Caco-2 (cell line): ENCODE measurements at regions not wholly inside any gene's neighbourhood (a gene's known extent, or its start where the extent isn't known, plus 50 kb on each side); places are given as distances from the start of the nearest gene placed in this dataset.

Source experiments
- BruUV-seq: library from RNA; stranded (reverse); fragments of 400-500 nt; replicated peaks from 2 replicates; lab custom pipeline; 2021; lab: Mats Ljungman, UMichigan
- CTCF ChIA-PET: fragments of 300-600 bp; sonication (Branson Sonifier 250); formaldehyde crosslinking; loops from one replicate; lab custom pipeline; 2022; ENCODE audit warnings: antibody characterized with exemption; lab: Charles Lee
- POLR2A ChIA-PET: fragments of 300-600 bp; sonication (Branson Sonifier 250); formaldehyde crosslinking; loops from one replicate; lab custom pipeline; 2022; ENCODE audit warnings: antibody characterized with exemption; lab: Charles Lee
- DNase-seq, 2 experiments: peaks; one replicate each; pipeline versions ENCODE4 v3.0.0 to v3.0.0-alpha.2; 2020 to 2022
- H3K27me3 ChIP-seq: replicated peaks from 2 replicates; pipeline ENCODE4 v1.6.0; 2011; ENCODE audit warnings: low read length; ENCODE audit not compliant: control insufficient read depth, insufficient read depth
- H3K36me3 ChIP-seq: 2 replicates; pipeline ENCODE4 v1.5.1; 2011; ENCODE audit warnings: low read length; ENCODE audit not compliant: control insufficient read depth, insufficient read depth
- H3K4me1 ChIP-seq: fragments of 250-450 bp; sonication (Bioruptor Pico); 2 replicates; pipeline ENCODE4 v1.5.1; 2020; ENCODE audit warnings: mild to moderate bottlenecking
- H3K4me3 ChIP-seq: 2 replicates; pipeline ENCODE4 v1.5.1; 2011; ENCODE audit warnings: low read depth, mild to moderate bottlenecking, control low read depth, low read length
- H3K9me3 ChIP-seq: fragments of 250-450 bp; sonication (Bioruptor Pico); 2 replicates; pipeline ENCODE4 v1.5.1; 2020; ENCODE audit warnings: mild to moderate bottlenecking, moderate library complexity
- H3K27ac Mint-ChIP-seq: one replicate; pipeline ENCODE4 v1.8.0; 2022; ENCODE audit warnings: mixed read lengths; ENCODE audit not compliant: unreplicated experiment
- H3K27me3 Mint-ChIP-seq: one replicate; pipeline ENCODE4 v1.8.0; 2022; ENCODE audit warnings: mixed read lengths; ENCODE audit not compliant: insufficient read depth, unreplicated experiment
- H3K36me3 Mint-ChIP-seq: one replicate; pipeline ENCODE4 v1.8.0; 2022; ENCODE audit warnings: mild to moderate bottlenecking, mixed read lengths; ENCODE audit not compliant: insufficient read depth, unreplicated experiment
- H3K4me1 Mint-ChIP-seq: one replicate; pipeline ENCODE4 v1.8.0; 2022; ENCODE audit warnings: low read depth, mixed read lengths; ENCODE audit not compliant: unreplicated experiment
- H3K4me3 Mint-ChIP-seq: one replicate; pipeline ENCODE4 v1.8.0; 2022; ENCODE audit warnings: mild to moderate bottlenecking, moderate library complexity, mixed read lengths; ENCODE audit not compliant: unreplicated experiment
- H3K9me3 Mint-ChIP-seq: one replicate; pipeline ENCODE4 v1.8.0; 2022; ENCODE audit warnings: mixed read lengths; ENCODE audit not compliant: unreplicated experiment
- intact Hi-C: fragments of 100-400 bp; cut with micrococcal nuclease; formaldehyde crosslinking; loops from one replicate; pipeline ENCODE4 v1.10.0; 2022; ENCODE audit not compliant: unreplicated experiment
- TF ChIP-seq, protein P1 (sequence below), 2 experiments: fragments of 200-600 bp in 1 of 2; IDR thresholded peaks; 1 replicate in 1 of 2; 2 replicates in 1 of 2; pipeline versions ENCODE4 v1.5.1 to v1.8.0; 2011 to 2022; ENCODE audit warnings: antibody characterized with exemption in 1 of 2, control low read depth in 1 of 2, inconsistent platforms in 1 of 2, low read depth in 1 of 2, low read length in 1 of 2, mild to moderate bottlenecking in 1 of 2, moderate library complexity in 1 of 2; ENCODE audit not compliant: insufficient read depth in 1 of 2, severe bottlenecking in 1 of 2, unreplicated experiment in 1 of 2

DNA sequence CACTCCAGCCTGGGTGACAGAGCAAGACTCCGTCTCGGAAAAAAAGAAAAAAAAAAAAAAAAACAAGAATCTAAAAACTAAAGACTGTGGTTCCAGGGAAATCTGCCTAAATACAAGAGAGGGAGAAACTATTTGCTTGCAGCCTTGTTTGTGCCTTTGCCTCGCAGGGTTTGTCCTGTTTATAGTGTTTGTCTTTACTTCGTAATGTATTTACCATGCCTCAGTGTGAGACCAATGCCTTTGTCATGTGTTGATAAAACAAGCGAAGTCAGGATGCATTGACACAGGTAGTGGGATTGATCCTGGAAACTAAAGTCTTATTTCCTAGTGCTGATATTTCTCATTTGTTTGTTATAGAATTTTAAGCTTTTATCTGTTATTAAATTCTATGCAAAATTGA, 199.0 kb downstream of the EXOC5 start:
- intact Hi-C loops, result loop anchor here (10.0 kb wide), 2 partner anchors 195 to 225 kb away; no protein-coding TSS in a partner anchor
- ChIA-PET POLR2A (no interaction called here), CTCF (no interaction called here)
- Mint-ChIP-seq H3K27ac (no peak overlapping the region), H3K9me3 (no peaks in the 10 kb centered on the region), H3K27me3 (peaks cover under 1% of the 10 kb centered on the region), H3K4me3 (no peak overlapping the region), H3K4me1 (peaks cover 7% of the 10 kb centered on the region), H3K36me3 (no peaks in the 10 kb centered on the region)
- Histone ChIP-seq H3K36me3 (no peaks in the 10 kb centered on the region), H3K9me3 (no peaks in the 10 kb centered on the region), H3K4me1 (no peaks in the 10 kb centered on the region), H3K4me3 (no peak overlapping the region), H3K27me3 (no peaks in the 10 kb centered on the region)
- DNase-seq, result no peak
- TF ChIP-seq, protein P1, sequence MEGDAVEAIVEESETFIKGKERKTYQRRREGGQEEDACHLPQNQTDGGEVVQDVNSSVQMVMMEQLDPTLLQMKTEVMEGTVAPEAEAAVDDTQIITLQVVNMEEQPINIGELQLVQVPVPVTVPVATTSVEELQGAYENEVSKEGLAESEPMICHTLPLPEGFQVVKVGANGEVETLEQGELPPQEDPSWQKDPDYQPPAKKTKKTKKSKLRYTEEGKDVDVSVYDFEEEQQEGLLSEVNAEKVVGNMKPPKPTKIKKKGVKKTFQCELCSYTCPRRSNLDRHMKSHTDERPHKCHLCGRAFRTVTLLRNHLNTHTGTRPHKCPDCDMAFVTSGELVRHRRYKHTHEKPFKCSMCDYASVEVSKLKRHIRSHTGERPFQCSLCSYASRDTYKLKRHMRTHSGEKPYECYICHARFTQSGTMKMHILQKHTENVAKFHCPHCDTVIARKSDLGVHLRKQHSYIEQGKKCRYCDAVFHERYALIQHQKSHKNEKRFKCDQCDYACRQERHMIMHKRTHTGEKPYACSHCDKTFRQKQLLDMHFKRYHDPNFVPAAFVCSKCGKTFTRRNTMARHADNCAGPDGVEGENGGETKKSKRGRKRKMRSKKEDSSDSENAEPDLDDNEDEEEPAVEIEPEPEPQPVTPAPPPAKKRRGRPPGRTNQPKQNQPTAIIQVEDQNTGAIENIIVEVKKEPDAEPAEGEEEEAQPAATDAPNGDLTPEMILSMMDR (IDR thresholded peaks at IDR 0.05; ENCODE audit: insufficient read depth in 1 of 2, low read depth in 1 of 2, low read length in 1 of 2, severe bottlenecking in 1 of 2, unreplicated experiment in 1 of 2), result no peak
- BruUV-seq, result no TSS peak

DNA sequence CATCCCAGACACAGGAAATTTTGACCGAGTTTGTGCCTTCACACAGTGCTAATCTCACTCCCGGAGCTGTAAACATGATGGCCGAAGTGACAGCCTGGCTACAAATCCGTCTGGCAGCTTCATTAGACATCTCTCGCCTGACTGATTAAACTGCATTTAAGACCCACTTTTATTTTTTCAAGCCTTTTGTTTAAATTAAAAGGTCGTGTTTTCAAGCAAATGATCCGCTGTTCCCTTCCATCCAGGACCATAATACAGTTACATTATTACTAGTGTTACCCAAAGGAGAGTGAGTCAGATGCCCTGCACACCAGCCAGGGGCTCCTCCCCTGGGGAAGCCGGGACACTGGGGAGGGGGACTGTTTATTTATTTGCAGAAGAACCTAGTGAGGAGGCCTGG, 200.2 kb downstream of the EXOC5 start:
- Histone ChIP-seq H3K4me1 (no peaks in the 10 kb centered on the region), H3K27me3 (no peaks in the 10 kb centered on the region), H3K36me3 (no peaks in the 10 kb centered on the region), H3K4me3 (no peak overlapping the region), H3K9me3 (no peaks in the 10 kb centered on the region)
- intact Hi-C loops, result loop anchor here (10.0 kb wide), 2 partner anchors 194 to 226 kb away; no protein-coding TSS in a partner anchor
- ChIA-PET POLR2A (no interaction called here), CTCF (no interaction called here)
- Mint-ChIP-seq H3K27ac (no peak overlapping the region), H3K4me3 (no peak overlapping the region), H3K9me3 (no peaks in the 10 kb centered on the region), H3K36me3 (no peaks in the 10 kb centered on the region), H3K4me1 (peaks cover 7% of the 10 kb centered on the region), H3K27me3 (no peaks in the 10 kb centered on the region)
- TF ChIP-seq, protein P1 (IDR thresholded peaks at IDR 0.05; ENCODE audit: insufficient read depth in 1 of 2, low read depth in 1 of 2, low read length in 1 of 2, severe bottlenecking in 1 of 2, unreplicated experiment in 1 of 2), result no peak
- no TSS peak for BruUV-seq
- DNase-seq, result no peak

DNA sequence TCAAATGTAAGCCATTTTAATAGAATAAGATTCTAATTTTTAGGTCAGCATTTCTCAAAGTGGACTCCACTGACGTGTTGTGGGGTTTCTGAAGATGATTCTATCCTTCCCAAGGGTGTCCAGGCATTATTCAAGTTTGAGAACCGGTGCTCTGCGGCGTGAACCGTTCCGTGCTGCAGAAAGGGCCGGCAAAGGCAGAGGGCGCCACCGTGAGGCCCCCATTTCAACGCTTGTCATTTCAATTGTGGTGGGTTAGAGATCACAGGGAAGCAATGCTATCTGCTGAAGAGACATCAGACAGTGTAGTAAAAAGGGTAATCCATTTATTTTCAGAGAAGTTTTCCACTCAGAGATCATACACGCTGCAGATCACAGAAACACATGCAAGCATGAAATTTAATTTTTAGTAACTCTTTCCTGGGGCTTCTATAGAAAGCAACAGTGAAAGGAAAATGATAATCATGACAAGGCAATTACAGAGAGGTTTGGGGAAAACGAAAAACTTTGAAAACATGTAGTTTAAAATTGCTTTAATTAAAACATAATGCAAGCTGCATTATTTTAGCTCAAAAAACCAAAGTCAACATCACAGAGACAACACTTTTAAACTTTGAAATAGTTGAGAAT, 201.7 kb downstream of the EXOC5 start:
- Histone ChIP-seq H3K9me3 (no peaks in the 10 kb centered on the region), H3K4me3 (no peak overlapping the region), H3K27me3 (no peaks in the 10 kb centered on the region), H3K4me1 (no peaks in the 10 kb centered on the region), H3K36me3 (no peaks in the 10 kb centered on the region)
- CTCF ChIA-PET, result no interaction called here
- intact Hi-C loops, result loop anchor here (1.0 to 10.0 kb wide), 6 partner anchors 122 to 576 kb away; no protein-coding TSS in a partner anchor
- H3K36me3 Mint-ChIP-seq, result no peaks in the 10 kb centered on the region
- no peaks in the 10 kb centered on the region for H3K9me3 Mint-ChIP-seq
- no peaks in the 10 kb centered on the region for H3K27me3 Mint-ChIP-seq
- no peak overlapping the region for H3K27ac Mint-ChIP-seq
- H3K4me3 Mint-ChIP-seq, result no peak overlapping the region
- no TSS peak for BruUV-seq
- H3K4me1 Mint-ChIP-seq, result peaks cover 7% of the 10 kb centered on the region
- TF ChIP-seq, protein P1 (IDR thresholded peaks at IDR 0.05; ENCODE audit: insufficient read depth in 1 of 2, low read depth in 1 of 2, low read length in 1 of 2, severe bottlenecking in 1 of 2, unreplicated experiment in 1 of 2), result peak; percentile 69 to 84
- DNase-seq, result peak; percentile 54 to 72
- POLR2A ChIA-PET, result no interaction called here
